ENCODE measurements at regions not wholly inside any gene's neighbourhood (a gene's known extent, or its start where the extent isn't known, plus 50 kb on each side); places are given as distances from the start of the nearest gene placed in this dataset.
"Not testable (repeated sequence)": the region's sequence is repeated elsewhere in the genome, so short reads cannot be mapped to it uniquely, and the experiment has no call there.

DNA sequence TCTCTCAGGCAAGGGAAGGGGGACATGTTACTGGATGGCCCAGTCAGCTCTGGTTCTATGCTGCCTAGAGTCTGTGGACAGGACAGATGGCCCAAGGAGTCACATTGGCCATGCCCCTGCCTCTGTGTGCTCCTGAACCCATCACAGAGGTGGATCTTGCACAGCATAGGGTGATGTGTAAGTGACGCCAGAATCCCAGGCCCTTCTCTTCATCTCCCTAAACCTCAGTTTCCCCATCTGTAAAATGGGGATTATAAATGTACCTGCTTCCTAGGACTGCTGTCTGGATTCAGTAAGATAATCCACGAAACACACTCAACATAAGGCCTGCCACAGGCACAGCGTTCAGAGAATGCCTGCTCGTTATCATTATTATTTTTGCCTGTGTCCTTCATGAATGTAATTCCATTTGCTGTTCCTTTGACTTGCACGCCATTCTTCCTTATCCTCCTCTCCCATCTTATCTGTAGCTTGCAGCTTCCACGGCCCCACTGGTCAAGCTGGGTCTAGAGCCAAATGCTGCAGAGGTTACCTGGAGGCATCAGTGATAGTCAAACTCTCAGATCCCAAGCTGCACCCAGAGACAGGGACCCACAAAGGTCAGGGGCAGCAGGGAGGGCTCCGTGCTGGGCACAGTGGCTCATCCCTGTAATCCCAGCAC is 207.0 kb downstream of the MN1 start:
- DNase-seq, result no peak

DNA sequence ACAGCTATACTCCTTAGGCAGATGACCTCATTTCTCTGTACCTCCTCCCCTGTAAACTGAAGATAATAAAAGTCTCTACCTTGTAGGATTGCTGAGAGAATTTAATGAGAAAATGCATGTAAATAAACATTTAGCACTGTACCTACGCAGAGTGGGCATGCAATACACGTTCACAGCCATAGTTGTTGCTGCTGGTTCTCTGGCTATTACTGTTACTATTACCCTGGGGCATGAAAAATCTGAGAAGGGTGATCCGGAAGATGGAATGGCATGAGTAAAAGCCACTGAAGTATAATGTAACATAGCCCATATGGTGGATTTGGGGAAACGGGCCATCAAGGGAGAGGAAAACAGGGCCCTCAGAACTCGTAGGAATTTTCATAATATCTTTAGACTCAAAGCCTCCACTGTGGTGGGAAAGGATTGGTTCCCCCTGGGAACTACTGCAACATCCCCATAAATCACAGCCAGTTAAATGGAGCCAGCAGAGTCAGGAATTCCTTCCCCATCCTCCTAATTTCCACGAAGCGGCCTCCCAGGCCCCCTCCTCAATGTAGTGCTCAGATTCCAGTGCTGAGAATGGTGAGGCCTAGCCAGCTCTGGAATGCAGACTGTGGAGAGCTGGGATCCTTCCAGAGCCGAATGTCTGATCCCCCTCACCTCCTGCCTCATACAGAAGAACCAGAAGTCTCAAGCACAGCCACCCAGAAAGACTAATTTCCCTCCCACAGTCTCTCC is 205.3 kb downstream of the MN1 start:
- no peak for DNase-seq

DNA sequence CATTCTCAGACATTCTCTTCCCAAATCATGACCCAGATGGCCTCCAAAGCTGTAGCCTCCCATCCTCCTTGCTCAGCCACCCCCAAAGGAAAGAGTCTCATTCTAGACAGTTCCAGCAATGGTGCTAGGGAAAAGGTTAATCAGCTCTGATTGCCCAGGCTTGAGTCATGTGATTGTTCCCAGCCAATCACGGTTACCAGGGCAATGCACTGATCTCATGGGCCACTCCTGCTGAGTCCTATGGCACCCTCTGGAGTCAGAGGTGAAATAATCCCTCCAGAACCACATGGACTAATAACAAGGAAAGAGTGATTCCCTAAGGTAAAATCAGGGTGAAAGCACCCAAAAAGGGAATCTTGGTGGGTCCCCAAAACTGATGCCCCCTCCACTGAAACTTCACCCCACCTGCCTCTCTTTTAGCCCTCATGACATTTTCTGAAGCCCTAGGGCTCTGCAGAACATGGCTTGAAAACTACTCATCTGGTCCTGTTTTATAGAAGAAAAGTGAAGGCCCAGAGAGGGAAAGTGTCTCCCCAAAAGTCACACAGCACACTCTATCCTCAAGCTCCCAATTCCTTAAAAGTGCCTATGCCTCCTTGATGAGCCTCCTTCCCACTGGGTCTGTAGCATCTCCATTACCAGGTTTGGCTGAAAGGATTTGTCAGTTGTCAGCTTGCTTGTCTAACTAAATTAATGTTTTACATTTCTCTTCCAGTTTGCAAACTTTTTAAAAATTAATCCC is 203.7 kb downstream of the MN1 start:
- DNase-seq, result no peak

DNA sequence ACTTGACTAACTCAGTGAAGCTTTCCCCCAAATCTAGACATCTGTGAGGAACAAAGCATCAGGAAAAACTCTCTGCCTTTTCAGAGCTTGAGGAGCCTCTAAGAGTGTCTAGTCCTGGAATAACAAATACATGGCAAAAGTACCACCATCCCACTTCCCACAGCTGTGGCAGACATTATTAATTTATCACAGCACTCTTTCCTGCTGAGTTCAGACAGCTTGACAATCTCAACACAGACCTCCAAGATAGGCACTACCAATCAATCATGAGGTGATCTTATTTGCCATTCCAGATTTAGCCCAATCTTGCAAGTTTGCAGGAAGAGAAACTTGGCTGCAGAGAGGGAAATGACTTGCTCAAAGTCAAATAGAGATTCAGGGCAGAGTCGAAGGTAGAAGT is 202.8 kb downstream of the MN1 start:
- DNase-seq, result no peak

DNA sequence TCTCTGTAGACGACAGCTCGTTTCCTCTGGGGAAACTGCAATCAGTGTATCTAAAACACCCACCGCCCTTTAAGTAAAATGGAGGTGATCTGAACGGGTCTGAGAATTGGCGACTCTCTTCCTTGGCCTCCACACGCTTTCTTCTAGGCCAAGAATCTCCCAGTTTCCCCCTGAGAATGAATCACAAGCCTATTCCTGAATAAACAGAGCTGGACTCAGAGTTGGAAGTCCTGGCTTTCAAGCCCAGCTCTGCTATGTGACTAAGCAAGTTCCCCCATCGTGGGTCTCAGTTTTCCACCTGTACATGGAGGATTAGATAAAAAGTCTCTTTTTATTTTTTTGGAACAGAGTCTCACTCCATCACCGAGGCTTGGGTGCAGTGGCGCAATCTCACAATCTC is 200.4 kb downstream of the MN1 start:
- DNase-seq, result no peak

DNA sequence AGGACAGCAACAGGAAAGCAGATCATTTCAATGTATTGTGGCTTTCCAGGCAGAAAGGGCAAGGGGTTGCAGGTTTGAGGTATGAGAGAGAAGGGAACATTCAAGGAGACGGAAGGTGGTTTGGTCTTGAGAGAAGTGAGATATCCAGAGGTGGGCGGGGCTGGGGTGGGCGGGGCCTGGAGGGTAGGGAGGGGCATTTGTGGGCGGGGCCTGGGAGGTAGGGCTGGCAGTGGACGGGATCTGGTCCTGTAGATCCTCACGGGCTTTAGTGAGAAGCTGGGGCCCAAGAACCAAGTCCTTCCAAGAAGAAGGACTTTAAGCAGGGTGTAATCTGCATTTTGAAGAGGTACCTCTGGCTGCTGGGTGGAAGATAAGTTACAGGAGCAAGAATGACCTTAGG is 199.2 kb downstream of the MN1 start:
- no peak for DNase-seq

DNA sequence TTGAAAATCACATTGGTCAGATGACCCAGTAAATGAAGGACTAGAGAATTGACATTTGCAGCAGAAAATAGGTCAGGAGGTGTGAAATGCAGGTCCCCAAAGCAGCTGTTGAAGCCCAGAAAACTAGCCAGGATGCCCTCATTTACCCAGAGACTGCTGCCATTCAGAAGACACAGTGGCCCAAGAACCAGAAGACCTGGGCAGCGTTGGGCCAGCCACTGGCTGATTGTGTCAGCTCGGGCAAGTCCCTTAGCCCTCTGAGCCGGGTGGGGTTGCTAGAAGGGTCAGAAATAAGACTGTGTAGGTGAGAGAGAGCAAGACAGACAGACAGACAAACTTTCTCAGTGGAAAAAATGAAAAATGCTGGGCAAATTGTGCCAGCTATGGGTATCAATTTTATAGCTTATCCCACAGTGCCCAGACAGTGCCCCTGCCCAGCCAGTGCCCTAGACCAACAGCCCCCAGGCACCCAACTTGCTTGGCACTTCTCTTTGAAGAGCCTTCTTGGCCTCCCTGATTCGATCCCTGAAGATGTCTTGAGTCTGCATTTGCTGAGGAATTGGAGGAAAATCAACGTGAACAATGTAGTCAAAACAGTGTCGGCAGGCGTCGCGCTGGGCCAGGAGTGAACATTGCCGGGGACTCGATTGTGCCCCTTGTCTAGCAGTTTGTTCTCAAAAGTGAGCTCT is 198.3 kb downstream of the MN1 start:
- no peak for DNase-seq

DNA sequence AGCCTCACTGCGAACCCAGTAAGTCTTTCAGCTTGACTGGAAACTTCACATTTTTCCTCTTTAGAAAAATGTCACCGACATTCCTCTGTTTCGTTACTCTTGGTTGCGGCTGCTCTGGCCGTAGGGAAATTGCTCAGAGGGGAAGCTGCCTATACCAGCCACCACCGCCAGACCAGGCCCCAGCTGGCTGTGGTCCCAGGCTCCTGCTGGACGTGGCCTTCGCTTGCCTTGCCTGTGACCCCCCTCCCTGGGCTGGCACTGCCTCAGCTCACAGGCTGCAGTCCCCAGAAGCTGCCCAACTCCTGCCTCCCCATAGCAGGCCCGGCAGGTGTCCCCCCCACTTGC is 197.8 kb downstream of the MN1 start:
- DNase-seq, result no peak

DNA sequence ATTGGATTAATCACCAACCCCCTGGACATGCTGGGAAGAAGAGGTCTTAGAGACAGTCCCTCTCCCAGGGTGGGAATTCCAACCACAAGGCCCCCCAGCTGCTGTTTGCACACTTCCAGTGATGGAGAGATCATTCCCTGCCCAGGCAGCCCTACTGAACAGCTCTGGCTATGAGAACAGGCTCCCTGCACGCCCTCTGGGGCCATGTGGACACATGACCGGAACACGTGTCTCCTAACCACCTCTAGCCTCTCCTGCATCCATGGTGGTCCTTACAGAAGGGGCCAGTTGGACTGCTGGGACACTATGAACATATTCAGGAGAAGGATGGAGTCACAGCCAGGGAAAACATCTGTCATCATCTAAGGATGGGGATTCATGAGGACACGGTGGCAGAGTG is 196.2 kb downstream of the MN1 start:
- DNase-seq, result no peak

DNA sequence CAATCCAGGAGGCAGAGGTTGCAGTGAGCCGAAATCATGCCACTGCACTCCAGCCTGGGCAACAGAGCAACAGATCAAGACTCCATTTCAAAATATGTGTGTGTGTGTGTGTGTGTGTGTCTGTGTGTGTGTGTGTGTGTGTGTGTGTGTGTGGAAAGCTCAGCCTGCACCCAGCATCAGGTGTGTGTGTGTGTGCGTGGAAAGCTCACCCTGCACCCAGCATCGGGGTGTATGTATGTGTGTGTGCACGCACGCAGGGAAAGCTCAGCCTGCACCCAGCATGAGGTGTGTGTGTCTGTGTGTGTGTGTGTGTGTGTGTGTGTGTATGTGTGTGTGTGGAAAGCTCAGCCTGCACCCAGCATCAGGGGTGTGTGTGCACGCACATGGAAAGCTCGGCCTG is 193.8 kb downstream of the MN1 start:
- not testable (repeated sequence) for DNase-seq

DNA sequence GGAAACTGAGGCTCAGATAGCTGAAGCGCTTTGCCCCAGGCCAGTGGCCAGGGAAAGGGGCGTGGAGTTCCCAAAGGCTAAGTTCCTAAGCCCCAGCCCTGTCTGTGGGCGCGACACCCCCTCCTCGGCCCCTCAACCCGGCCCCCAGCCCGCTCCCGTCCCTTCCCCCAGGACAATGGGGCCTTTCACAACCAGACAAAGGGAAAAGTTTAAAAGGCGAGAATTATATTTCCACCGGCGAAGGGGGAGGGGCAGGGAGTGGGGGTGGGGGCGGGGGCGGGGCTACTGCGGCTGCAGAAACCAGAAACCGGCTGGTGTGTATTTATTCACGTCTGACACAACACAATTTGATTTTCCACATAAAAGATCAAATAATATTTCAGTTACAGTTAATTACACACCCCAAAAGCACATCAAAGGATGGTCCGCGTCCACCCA is 192.1 kb downstream of the MN1 start:
- DNase-seq, result no peak

DNA sequence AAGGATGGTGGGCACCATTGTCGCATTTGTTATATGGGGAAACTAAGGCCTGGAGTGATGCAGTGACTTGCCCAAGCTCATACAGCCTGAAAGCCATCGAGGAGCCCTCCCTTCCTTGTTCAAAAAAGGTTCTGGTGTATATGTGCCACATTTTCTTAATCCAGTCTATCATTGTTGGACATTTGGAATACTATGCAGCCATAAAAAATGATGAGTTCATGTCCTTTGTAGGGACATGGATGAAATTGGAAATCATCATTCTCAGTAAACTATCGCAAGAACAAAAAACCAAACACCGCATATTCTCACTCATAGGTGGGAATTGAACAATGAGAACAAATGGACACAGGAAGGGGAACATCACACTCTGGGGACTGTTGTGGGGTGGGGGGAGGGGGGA is 191.4 kb downstream of the MN1 start:
- DNase-seq, result not testable (repeated sequence)

DNA sequence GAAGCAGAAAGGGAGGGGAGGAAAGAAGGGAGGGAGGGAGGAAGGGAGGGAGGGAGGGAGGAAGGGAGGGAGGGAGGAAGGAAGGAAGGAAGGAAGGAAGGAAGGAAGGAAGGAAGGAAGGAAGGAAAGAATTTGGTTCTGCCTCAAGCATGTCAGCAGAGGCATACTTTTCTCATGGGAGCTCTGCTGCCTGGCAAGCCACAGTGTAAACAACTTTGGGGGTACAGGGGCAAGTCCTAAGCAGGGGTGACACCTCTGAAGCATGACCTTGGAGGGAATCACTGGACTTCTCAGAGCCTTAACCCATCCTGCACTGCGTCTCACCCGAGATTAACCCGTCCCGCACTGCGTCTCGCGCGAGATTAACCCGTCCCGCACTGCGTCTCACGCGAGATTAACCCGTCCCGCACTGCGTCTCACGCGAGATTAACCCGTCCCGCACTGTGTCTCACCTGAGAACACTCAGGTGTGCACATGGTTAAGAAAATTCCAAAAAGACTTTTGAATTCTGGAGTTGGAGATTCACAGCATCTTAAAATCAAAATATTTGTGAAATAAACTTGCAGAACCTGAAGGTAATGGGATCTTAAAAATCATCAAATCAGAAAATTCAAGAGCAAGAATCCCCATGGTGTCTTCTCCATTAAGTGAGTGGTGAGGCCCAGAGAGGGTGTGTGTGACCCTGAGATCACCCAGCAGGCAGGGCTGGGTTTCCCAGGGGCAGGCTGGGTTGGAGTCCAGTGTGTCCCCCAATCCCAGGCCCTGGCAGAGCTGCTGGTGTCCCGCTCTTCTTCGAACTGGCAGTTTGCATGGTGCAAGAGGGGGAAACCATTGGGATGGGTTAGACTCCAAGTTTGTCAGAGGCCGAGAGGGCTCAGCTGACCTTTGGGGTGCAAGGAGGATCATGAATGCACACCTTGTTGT is 190.4 kb downstream of the MN1 start:
- DNase-seq, result no peak

DNA sequence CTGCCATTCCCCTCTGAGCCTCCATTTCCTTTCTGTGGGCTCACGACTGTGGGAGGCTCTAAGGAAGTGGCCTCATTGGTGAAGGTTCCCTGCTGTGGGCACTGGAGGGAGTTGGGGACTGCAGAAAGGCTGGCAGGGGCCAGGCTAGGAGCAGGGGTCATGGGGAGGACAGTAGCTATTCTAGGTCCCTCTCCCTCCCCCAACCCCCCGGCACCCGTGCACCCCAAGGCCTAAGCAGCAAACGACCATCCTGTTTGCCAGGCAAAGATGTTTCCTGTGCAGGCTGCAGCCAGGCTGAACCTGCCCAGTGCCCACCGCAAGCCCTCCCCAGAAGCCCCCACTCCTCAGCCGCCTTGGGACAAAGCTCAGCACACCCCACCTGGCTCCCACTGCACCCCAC is 189.4 kb downstream of the MN1 start:
- no peak for DNase-seq

DNA sequence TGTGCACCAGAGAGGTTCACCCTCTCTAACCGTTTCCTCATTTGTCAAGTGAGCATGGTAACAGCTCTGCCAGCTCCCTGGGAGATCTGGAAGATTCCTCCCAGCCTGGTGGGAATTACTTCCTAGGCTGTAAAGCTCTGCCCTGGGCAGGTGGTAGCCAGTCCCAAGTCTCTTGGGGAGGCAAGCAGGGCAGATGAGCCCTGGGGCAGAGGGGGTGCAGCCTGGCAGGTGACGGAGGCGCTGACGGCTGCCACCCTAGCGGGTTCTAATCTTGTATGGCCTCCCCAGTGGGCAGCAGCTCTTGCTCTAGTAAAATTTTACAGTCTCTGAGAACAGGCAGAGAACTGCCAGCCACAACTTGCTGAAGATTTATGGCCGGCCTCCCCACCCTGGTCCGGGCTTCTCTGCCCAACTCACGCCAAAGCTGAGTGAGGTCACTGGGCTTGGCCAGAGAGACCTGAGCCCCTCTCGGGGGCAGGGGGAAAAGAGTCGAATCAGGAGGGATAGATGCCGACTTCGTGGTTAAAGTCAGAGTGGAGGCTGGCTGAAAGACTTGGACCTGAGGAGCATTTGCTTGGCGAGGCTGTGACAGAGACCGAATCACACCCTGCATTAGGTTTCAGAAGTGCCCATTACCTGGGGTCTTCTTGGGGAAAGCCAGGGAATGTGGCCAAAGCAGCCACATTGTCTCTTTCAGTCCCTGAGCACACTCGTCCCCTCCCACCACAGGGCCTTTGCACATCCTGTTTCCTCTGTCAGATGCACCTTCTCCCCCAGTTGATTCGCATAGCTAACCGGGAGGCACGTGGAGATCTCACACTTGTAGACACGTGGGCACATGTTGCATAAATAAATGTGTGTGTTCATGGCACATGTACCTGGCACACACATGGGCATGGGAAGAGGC is 188.2 kb downstream of the MN1 start:
- DNase-seq, result no peak

DNA sequence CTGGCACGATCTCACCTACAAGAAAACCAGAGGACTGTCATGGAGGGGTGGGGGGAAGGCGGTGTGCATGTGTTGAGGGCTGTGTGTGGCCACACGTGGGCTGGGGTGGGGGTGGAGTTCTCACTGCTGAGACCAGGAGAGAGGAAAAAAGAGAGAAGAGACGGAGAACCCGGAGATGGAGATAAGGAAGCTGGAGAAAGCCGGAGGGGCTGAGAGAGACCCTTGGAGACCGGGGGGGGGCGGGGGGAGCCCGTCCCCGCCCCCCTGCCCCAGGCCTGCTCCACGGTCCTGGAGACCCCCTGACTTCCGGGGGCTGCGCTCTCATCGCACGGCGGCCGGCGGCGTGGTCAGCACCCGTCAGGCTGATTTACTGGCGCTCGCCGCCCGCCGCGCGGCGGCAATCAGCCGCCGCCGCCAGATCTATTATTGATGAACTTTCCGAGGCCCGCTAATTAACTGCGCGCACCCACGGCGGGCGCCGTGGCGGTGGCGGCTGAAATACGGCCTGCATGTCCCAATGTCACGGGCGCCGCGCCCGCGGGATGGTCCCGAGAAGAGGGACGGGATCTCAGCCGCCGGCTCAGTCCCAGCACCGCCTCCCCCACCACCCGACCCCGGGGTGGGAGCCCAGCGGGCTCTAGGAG is 187.4 kb downstream of the MN1 start:
- DNase-seq, result no peak

DNA sequence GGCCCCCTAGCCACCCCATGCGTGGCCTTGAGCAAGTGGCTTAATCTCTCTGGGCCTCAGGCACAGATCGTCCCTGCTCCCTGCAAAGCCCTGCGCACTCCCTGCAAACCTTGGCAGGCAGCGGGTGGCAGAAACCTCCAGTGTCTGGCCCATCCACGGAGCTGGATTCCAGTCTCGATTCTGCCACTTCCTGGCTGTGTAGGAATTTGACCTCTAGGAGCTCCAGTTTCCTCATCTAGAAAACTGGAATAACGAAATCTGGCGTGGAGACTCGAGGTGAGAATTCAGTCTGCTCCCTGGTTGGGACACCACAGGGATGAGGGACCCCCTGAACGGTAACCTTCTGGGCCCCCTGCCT is 186.9 kb downstream of the MN1 start:
- DNase-seq, result no peak

DNA sequence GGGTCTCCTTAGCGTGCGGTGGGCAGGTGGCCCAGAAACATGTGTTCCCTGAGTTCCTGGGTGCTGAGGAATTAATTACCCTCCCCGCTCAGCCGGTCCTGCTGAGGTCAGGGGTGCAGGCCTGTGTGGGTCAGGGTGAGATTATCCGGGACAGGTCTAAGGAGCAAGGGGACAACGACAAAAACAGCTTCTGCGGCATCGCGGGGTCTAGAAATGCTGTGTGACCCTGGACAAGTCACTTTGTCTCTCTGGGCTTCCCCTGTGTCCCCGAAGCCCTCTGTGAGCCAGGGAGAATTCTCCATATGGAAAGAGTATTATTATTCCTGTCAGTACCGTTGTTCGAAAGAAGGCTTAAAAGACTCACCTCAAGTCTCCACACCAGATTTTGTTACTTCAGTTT is 186.1 kb downstream of the MN1 start:
- DNase-seq, result no peak

DNA sequence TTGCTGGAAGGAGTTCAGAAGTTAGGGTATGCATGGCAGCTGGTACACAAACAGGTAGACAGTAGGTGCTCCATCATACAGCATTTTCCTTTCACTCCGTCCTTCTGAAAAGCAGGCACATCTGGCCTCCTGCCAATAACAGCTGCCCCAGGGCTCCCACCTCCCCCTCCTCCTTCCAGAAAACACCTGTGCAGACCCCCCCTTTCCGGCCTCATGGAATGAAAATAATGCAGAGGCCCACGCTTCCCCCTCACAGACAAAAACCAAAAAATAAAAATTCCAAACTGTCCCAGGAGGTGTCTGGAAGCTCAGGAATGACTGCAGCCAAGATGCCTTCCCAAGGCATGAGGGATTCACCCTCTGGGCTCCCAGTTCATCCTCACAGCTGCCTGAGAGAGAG is 185.5 kb downstream of the MN1 start:
- DNase-seq, result no peak

DNA sequence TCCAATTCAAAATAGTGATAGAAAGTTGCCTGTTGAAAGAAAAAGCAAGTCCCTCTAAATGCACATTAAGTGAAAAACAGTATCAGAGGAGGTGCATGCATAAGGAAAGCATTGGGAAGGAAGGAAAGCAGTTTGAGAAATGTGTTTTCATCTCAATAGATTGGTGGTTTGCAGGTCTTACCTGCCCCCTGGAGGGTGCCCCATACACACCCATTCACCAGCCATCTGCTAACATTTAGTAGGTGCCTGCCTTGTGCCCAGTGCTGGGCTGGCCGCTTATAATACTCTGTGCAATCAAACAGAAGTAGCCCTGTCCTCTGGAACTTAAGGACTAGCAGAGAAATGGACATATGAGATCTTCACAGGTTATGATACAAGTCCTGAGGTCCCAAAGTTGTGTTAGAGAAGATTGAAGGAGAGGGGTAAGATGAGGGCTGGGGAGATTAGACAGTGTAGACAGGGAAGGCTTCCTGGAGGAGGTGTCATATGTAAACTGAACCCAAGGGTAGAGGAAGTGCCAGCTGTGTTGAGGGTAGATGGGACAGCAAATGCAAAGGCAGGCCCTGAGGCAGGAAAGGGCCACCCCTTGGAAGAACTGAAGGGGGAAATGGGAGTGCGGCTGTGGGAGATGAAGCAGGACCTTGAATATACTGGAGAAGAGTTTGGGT is 184.2 kb downstream of the MN1 start:
- no peak for DNase-seq

Data from activated naive CD4-positive, alpha-beta T cell treated with Interleukin-2 at 50 U/mL for 16 hours (primary cell).